GM12878 (cell line): ENCODE measurements at regions not wholly inside any gene's neighbourhood (a gene's known extent, or its start where the extent isn't known, plus 50 kb on each side); places are given as distances from the start of the nearest gene placed in this dataset.

Source experiments
- ATAC-seq: fragments of 200-7000 bp; cut with Tn5 transposase; 3 replicates; pipeline ENCODE4 v1.9.1; 2020; ENCODE audit warnings: mild to moderate bottlenecking, moderate library complexity
- BruUV-seq: library from RNA; stranded (reverse); fragments of 400-500 nt; replicated peaks from 2 replicates; lab custom pipeline; 2021; lab: Mats Ljungman, UMichigan
- CTCF ChIA-PET: fragments of 300-600 bp; sonication (Branson Sonifier 250); formaldehyde crosslinking; extraction: SDS; loops from one replicate; lab custom pipeline; 2021; ENCODE audit warnings: inconsistent platforms; lab: Yijun Ruan, JAX
- POLR2A ChIA-PET: fragments of 350-600 bp; formaldehyde crosslinking; extraction: SDS; loops from one replicate; lab custom pipeline; 2021; ENCODE audit warnings: inconsistent platforms; lab: Charles Lee
- RAD21 ChIA-PET: fragments of 300-600 bp; sonication (Branson Sonifier 250); formaldehyde crosslinking; loops from one replicate; lab custom pipeline; 2023; ENCODE audit warnings: antibody characterized with exemption; ENCODE audit not compliant: unreplicated experiment; lab: Charles Lee
- SMC1A ChIA-PET: fragments of 300-600 bp; sonication (Branson Sonifier 250); formaldehyde crosslinking; loops from one replicate; lab custom pipeline; 2023; ENCODE audit not compliant: unreplicated experiment, uncharacterized antibody; lab: Charles Lee
- DNase-seq: peaks from one replicate; pipeline ENCODE4 v3.0.0-alpha.2; 2011; ENCODE audit warnings: low read depth, low spot score
- FAIRE-seq: peaks from 3 replicates; lab custom pipeline; 2011; peaks lifted over from hg19 to GRCh38; lab: Jason Lieb, UNC
- H2AFZ ChIP-seq: 2 replicates; pipeline ENCODE4 v1.6.0; 2011; ENCODE audit warnings: low read depth, low read length, control low read depth; ENCODE audit not compliant: control insufficient read depth
- H3K27ac ChIP-seq: 2 replicates; pipeline ENCODE4 v1.5.1; 2011; ENCODE audit warnings: control low read depth; ENCODE audit not compliant: control insufficient read depth, insufficient read depth
- H3K27me3 ChIP-seq, 2 experiments: replicated peaks in 1 of 2; 2 replicates each; pipeline versions ENCODE4 v1.6.0 to v1.6.1; 2011; ENCODE audit warnings: low read length in 1 of 2; ENCODE audit not compliant: control insufficient read depth in 2 of 2, insufficient read depth in 2 of 2
- H3K36me3 ChIP-seq, 2 experiments: 2 replicates each; pipeline ENCODE4 v1.5.1; 2011; ENCODE audit warnings: low read length in 1 of 2; ENCODE audit not compliant: control insufficient read depth in 2 of 2, insufficient read depth in 2 of 2
- H3K4me1 ChIP-seq: 2 replicates; pipeline ENCODE4 v1.6.1; 2011; ENCODE audit warnings: mild to moderate bottlenecking, low read length, moderate library complexity, mixed read lengths; ENCODE audit not compliant: control insufficient read depth, insufficient read depth
- H3K4me2 ChIP-seq: 2 replicates; pipeline ENCODE4 v1.6.0; 2011; ENCODE audit warnings: control low read depth; ENCODE audit not compliant: control insufficient read depth, insufficient read depth
- H3K4me3 ChIP-seq: fragments of 200-600 bp; sonication (generic); 2 replicates; pipeline ENCODE4 v1.5.1; 2016
- H3K79me2 ChIP-seq: 2 replicates; pipeline ENCODE4 v1.6.0; 2011; ENCODE audit warnings: low read length; ENCODE audit not compliant: control insufficient read depth, insufficient read depth
- H3K9ac ChIP-seq: 2 replicates; pipeline ENCODE4 v1.8.0; 2011; ENCODE audit warnings: low read length, control low read depth, mixed read lengths; ENCODE audit not compliant: control insufficient read depth, insufficient read depth
- H3K9me3 ChIP-seq: replicated peaks from 3 replicates; pipeline ENCODE4 v1.5.1; 2011; ENCODE audit warnings: mild to moderate bottlenecking, low read length; ENCODE audit not compliant: control insufficient read depth, insufficient read depth
- H4K20me1 ChIP-seq: 2 replicates; pipeline ENCODE4 v1.6.0; 2011; ENCODE audit not compliant: control insufficient read depth, insufficient read depth
- CHD4 ChIP-seq: fragments of 200-600 bp; sonication (generic); IDR thresholded peaks from 2 replicates; pipeline ENCODE4 v1.6.1; 2016; ENCODE audit warnings: mild to moderate bottlenecking
- EED ChIP-seq: sonication (generic); IDR thresholded peaks from 2 replicates; pipeline ENCODE4 v1.6.1; 2016; ENCODE audit warnings: antibody characterized with exemption, low read depth
- IRF4 ChIP-seq: IDR thresholded peaks from 2 replicates; pipeline ENCODE4 v1.6.1; 2011; ENCODE audit warnings: low read depth, low read length
- RELA ChIP-seq: fragments of 450-650 bp; IDR thresholded peaks from 2 replicates; pipeline ENCODE4 v1.8.0; 2014; ENCODE audit warnings: borderline replicate concordance; ENCODE audit not compliant: partially characterized antibody
- SIN3A ChIP-seq: IDR thresholded peaks from 2 replicates; pipeline ENCODE4 v1.6.1; 2012; ENCODE audit warnings: low read depth, low read length, improper control_type of control experiment
- SMAD5 ChIP-seq: IDR thresholded peaks from 2 replicates; pipeline ENCODE4 v1.6.1; 2016; ENCODE audit warnings: antibody characterized with exemption, low read depth
- SMC3 ChIP-seq: IDR thresholded peaks from 2 replicates; pipeline ENCODE4 v1.6.1; 2011; ENCODE audit warnings: low read length, improper control_type of control experiment, borderline replicate concordance
- STAT3 ChIP-seq: IDR thresholded peaks from 2 replicates; pipeline ENCODE4 v1.6.1; 2011; ENCODE audit warnings: low read depth, low read length, improper control_type of control experiment
- YBX1 ChIP-seq: fragments of 450-650 bp; IDR thresholded peaks from 2 replicates; pipeline ENCODE4 v1.6.1; 2016; ENCODE audit warnings: antibody characterized with exemption
- ZNF384 ChIP-seq: IDR thresholded peaks from 2 replicates; pipeline ENCODE4 v1.6.1; 2012; ENCODE audit warnings: low read depth, mild to moderate bottlenecking, low read length, improper control_type of control experiment, borderline replicate concordance
- WGBS: methylation state at CpG from one replicate; pipeline ENCODE4 v1.1.6; 2016; ENCODE audit warnings: low lambda C conversion rate; ENCODE audit not compliant: insufficient replicate concordance, insufficient coverage; ENCODE audit errors: missing lambda C conversion rate; 5-methylcytosine and 5-hydroxymethylcytosine counted together
- in situ Hi-C: fragments of 300-500 bp; cut with MboI; formaldehyde crosslinking; loops from 9 replicates; pipeline ENCODE4 v1.14.3; 2018; ENCODE audit warnings: mixed read lengths
- intact Hi-C: fragments of 100-400 bp; cut with micrococcal nuclease; formaldehyde crosslinking; loops from one replicate; pipeline ENCODE4 v1.14.2; 2022; ENCODE audit not compliant: unreplicated experiment
- TF ChIP-seq, protein P1 (sequence below): fragments of 450-650 bp; IDR thresholded peaks from 2 replicates; pipeline ENCODE4 v1.6.1; 2017; ENCODE audit warnings: borderline replicate concordance
- TF ChIP-seq, protein P2 (sequence below): fragments of 450-650 bp; IDR thresholded peaks from 2 replicates; pipeline ENCODE4 v1.6.1; 2017; ENCODE audit warnings: mild to moderate bottlenecking, moderate library complexity

DNA sequence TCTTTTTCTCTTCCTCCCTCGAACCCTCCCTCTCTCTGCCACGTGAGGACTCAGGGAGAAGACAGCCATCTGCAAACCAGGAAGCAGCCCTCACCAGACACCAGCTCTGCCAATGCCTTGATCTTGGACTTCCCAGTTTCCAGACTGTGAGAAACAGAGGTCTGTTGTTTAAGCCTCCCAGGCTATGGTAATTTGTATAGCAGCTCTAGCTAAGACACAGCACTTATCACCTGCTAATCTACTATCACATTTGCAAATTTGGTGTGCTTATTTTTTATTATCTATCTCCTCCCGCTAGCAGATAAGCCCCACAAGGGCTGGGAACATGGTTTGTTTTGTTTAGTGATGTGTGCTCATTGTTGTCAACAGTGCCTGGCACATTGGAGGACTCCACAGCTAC, 124.8 kb upstream of the OPCML start:
- Histone ChIP-seq H4K20me1 (no peaks in the 10 kb centered on the region), H3K79me2 (no peaks in the 10 kb centered on the region), H3K36me3 (no peaks in the 10 kb centered on the region)
- RAD21 ChIA-PET: no interaction called here
- TF ChIP-seq, protein P1, sequence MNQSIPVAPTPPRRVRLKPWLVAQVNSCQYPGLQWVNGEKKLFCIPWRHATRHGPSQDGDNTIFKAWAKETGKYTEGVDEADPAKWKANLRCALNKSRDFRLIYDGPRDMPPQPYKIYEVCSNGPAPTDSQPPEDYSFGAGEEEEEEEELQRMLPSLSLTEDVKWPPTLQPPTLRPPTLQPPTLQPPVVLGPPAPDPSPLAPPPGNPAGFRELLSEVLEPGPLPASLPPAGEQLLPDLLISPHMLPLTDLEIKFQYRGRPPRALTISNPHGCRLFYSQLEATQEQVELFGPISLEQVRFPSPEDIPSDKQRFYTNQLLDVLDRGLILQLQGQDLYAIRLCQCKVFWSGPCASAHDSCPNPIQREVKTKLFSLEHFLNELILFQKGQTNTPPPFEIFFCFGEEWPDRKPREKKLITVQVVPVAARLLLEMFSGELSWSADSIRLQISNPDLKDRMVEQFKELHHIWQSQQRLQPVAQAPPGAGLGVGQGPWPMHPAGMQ: no peak
- TF ChIP-seq ZNF384 (no peak), EED (no peak), STAT3 (no peak), SMC3 (no peak), RELA (no peak), SIN3A (no peak), YBX1 (no peak), IRF4 (no peak), CHD4 (no peak), SMAD5 (no peak)
- TF ChIP-seq, protein P2, sequence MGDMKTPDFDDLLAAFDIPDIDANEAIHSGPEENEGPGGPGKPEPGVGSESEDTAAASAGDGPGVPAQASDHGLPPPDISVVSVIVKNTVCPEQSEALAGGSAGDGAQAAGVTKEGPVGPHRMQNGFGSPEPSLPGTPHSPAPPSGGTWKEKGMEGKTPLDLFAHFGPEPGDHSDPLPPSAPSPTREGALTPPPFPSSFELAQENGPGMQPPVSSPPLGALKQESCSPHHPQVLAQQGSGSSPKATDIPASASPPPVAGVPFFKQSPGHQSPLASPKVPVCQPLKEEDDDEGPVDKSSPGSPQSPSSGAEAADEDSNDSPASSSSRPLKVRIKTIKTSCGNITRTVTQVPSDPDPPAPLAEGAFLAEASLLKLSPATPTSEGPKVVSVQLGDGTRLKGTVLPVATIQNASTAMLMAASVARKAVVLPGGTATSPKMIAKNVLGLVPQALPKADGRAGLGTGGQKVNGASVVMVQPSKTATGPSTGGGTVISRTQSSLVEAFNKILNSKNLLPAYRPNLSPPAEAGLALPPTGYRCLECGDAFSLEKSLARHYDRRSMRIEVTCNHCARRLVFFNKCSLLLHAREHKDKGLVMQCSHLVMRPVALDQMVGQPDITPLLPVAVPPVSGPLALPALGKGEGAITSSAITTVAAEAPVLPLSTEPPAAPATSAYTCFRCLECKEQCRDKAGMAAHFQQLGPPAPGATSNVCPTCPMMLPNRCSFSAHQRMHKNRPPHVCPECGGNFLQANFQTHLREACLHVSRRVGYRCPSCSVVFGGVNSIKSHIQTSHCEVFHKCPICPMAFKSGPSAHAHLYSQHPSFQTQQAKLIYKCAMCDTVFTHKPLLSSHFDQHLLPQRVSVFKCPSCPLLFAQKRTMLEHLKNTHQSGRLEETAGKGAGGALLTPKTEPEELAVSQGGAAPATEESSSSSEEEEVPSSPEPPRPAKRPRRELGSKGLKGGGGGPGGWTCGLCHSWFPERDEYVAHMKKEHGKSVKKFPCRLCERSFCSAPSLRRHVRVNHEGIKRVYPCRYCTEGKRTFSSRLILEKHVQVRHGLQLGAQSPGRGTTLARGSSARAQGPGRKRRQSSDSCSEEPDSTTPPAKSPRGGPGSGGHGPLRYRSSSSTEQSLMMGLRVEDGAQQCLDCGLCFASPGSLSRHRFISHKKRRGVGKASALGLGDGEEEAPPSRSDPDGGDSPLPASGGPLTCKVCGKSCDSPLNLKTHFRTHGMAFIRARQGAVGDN: no peak
- TF ChIP-seq, all 136 proteins: peak for 0
- in situ Hi-C loops: no loop called here
- ChIA-PET SMC1A (no interaction called here), CTCF (no interaction called here), POLR2A (no interaction called here)
- no peak for ATAC-seq
- no peak for DNase-seq
- Histone ChIP-seq H3K27me3 (no peaks in the 10 kb centered on the region), H3K9me3 (no peaks in the 10 kb centered on the region; the same call in 2 of the 3 replicates), H3K27ac (no peak overlapping the region), H3K4me3 (no peak overlapping the region), H3K4me2 (no peak overlapping the region), H3K4me1 (no peaks in the 10 kb centered on the region), H2AFZ (no peak overlapping the region), H3K9ac (no peak overlapping the region)
- 0% methylated on average over 2 of the region's 3 CpGs for WGBS
- FAIRE-seq: no peak
- no TSS peak for BruUV-seq
- intact Hi-C loops: no loop called here
